ENCODE measurements at regions not wholly inside any gene's neighbourhood (a gene's known extent, or its start where the extent isn't known, plus 50 kb on each side); places are given as distances from the start of the nearest gene placed in this dataset.
"Not testable (repeated sequence)": the region's sequence is repeated elsewhere in the genome, so short reads cannot be mapped to it uniquely, and the experiment has no call there.

GRCh38 chr9:99489060-99489413, 267.0 kb downstream of the SEC61B start:
- DNase-seq = no peak

- DNase-seq = no peak
Measured at GRCh38 chr9:99490729-99491128, 268.6 kb downstream of the SEC61B start.

- DNase-seq = no peak
Measured at GRCh38 chr9:99491408-99492158, 269.5 kb downstream of the SEC61B start.

GRCh38 chr9:99497641-99498040, 275.6 kb downstream of the SEC61B start:
- DNase-seq = no peak

- DNase-seq = not testable (repeated sequence)
Measured at GRCh38 chr9:99498979-99499378, 276.9 kb downstream of the SEC61B start.

GRCh38 chr9:99505936-99506335, 283.9 kb downstream of the SEC61B start:
- no peak for DNase-seq

GRCh38 chr9:99506747-99507348, 284.8 kb downstream of the SEC61B start:
- no peak for DNase-seq

- no peak for DNase-seq
Measured at GRCh38 chr9:99509065-99509745, 287.1 kb downstream of the SEC61B start.

- DNase-seq = no peak
Measured at GRCh38 chr9:99509900-99510535, 287.9 kb downstream of the SEC61B start.

- DNase-seq = no peak
Measured at GRCh38 chr9:99511723-99512122, 289.6 kb downstream of the SEC61B start.

GRCh38 chr9:99513441-99514112, 291.5 kb downstream of the SEC61B start:
- no peak for DNase-seq

- DNase-seq = no peak
Measured at GRCh38 chr9:99515093-99515492, 293.0 kb downstream of the SEC61B start.

GRCh38 chr9:99515895-99516656, 294.0 kb downstream of the SEC61B start:
- DNase-seq = peak; percentile 35

GRCh38 chr9:99516657-99517049, 294.6 kb downstream of the SEC61B start:
- DNase-seq = no peak

- DNase-seq = no peak
Measured at GRCh38 chr9:99523838-99524237, 297.8 kb upstream of the NR4A3 start.

GRCh38 chr9:99531313-99531712, 290.4 kb upstream of the NR4A3 start:
- DNase-seq = no peak

- no peak for DNase-seq
Measured at GRCh38 chr9:99533421-99533820, 288.3 kb upstream of the NR4A3 start.

- no peak for DNase-seq
Measured at GRCh38 chr9:99537996-99538395, 283.7 kb upstream of the NR4A3 start.

GRCh38 chr9:99544526-99544925, 277.2 kb upstream of the NR4A3 start:
- no peak for DNase-seq

- no peak for DNase-seq
Measured at GRCh38 chr9:99549441-99549840, 272.2 kb upstream of the NR4A3 start.

- DNase-seq = no peak
Measured at GRCh38 chr9:99555792-99556191, 265.9 kb upstream of the NR4A3 start.

GRCh38 chr9:99556998-99557397, 264.7 kb upstream of the NR4A3 start:
- DNase-seq = no peak
